K562 (cell line): ENCODE measurements at regions not wholly inside any gene's neighbourhood (a gene's known extent, or its start where the extent isn't known, plus 50 kb on each side); places are given as distances from the start of the nearest gene placed in this dataset.

Experiments used
- ATAC-seq: fragments of 200-7000 bp; cut with Tn5 transposase; 3 replicates; pipeline ENCODE4 v1.9.1; 2020; ENCODE audit warnings: moderate library complexity
- BruUV-seq: library from RNA; stranded (reverse); fragments of 400-500 nt; replicated peaks from 2 replicates; lab custom pipeline; 2021; lab: Mats Ljungman, UMichigan
- CTCF ChIA-PET: fragments of 300-600 bp; formaldehyde crosslinking; extraction: SDS; loops from one replicate; lab custom pipeline; 2021; ENCODE audit warnings: low intra/inter-chr PET ratio; lab: Yijun Ruan, JAX
- POLR2A ChIA-PET: fragments of 300-600, 350-650 bp; sonication (Branson Sonifier 250); formaldehyde crosslinking; extraction: SDS; loops from one replicate; lab custom pipeline; 2021; ENCODE audit warnings: antibody characterized with exemption, inconsistent platforms; lab: Yijun Ruan, JAX
- DNase-seq, 4 experiments: peaks; one replicate each; pipeline versions ENCODE4 v3.0.0 to v3.0.0-alpha.2; 2011 to 2018; ENCODE audit warnings: low spot score in 3 of 4, mixed read lengths in 3 of 4; ENCODE audit errors: extremely low read depth in 1 of 4
- FAIRE-seq: peaks from 2 replicates; lab custom pipeline; 2011; peaks lifted over from hg19 to GRCh38; lab: Jason Lieb, UNC
- H2AFZ ChIP-seq: 2 replicates; pipeline ENCODE4 v1.6.0; 2011; ENCODE audit warnings: low read depth, low read length, control low read depth, inconsistent platforms
- H3K27ac ChIP-seq: fragments of 200-600 bp; 3 replicates; pipeline ENCODE4 v1.8.0; 2011; ENCODE audit warnings: low read depth, mild to moderate bottlenecking, control low read depth, inconsistent platforms, low read length, moderate library complexity, mixed read lengths; ENCODE audit errors: extremely low read depth
- H3K27me3 ChIP-seq, 2 experiments: fragments of 300-600 bp in 1 of 2; 2 replicates in 1 of 2; 3 replicates in 1 of 2; pipeline versions ENCODE4 v1.6.0 to v1.8.0; 2011; ENCODE audit warnings: inconsistent platforms in 2 of 2, low read length in 2 of 2, mild to moderate bottlenecking in 1 of 2, mixed read lengths in 1 of 2, moderate library complexity in 1 of 2; ENCODE audit not compliant: control insufficient read depth in 2 of 2, insufficient read depth in 2 of 2
- H3K36me3 ChIP-seq: fragments of 300-600 bp; 3 replicates; pipeline ENCODE4 v1.8.0; 2011; ENCODE audit warnings: mild to moderate bottlenecking, low read length, inconsistent platforms; ENCODE audit not compliant: control insufficient read depth, insufficient read depth
- H3K4me1 ChIP-seq, 2 experiments: fragments of 200-600 bp in 1 of 2; replicated peaks in 1 of 2; 2 replicates in 1 of 2; 3 replicates in 1 of 2; pipeline versions ENCODE4 v1.5.1 to v1.8.0; 2011; ENCODE audit warnings: inconsistent platforms in 2 of 2, low read length in 2 of 2, mild to moderate bottlenecking in 1 of 2, mixed read lengths in 1 of 2, moderate library complexity in 1 of 2; ENCODE audit not compliant: control insufficient read depth in 2 of 2, insufficient read depth in 2 of 2
- H3K4me2 ChIP-seq: 2 replicates; pipeline ENCODE4 v1.6.1; 2011; ENCODE audit warnings: low read length, control low read depth, inconsistent platforms, mixed read lengths; ENCODE audit not compliant: insufficient read depth
- H3K4me3 ChIP-seq: fragments of 200-600 bp; sonication (generic), shearing (Covaris generic); 2 replicates; pipeline ENCODE4 v1.5.1; 2016; ENCODE audit warnings: control low read depth, inconsistent platforms
- H3K79me2 ChIP-seq: fragments of 200-600 bp; 3 replicates; pipeline ENCODE4 v1.8.0; 2011; ENCODE audit warnings: low read length, inconsistent platforms; ENCODE audit not compliant: control insufficient read depth, insufficient read depth
- H3K9ac ChIP-seq, 2 experiments: 2 replicates each; pipeline versions ENCODE4 v1.6.0 to v1.6.1; 2011; ENCODE audit warnings: low read depth in 2 of 2, low read length in 2 of 2, control low read depth in 1 of 2, inconsistent platforms in 1 of 2, mild to moderate bottlenecking in 1 of 2, mixed read lengths in 1 of 2; ENCODE audit not compliant: insufficient read depth in 1 of 2
- H3K9me1 ChIP-seq: one replicate; pipeline ENCODE4 v1.6.0; 2011; ENCODE audit warnings: inconsistent platforms, mild to moderate bottlenecking, low read length, moderate library complexity; ENCODE audit not compliant: control insufficient read depth, insufficient read depth
- H3K9me3 ChIP-seq: replicated peaks from 2 replicates; pipeline ENCODE4 v1.5.1; 2011; ENCODE audit warnings: low read depth, low read length, inconsistent platforms; ENCODE audit not compliant: control insufficient read depth, insufficient read depth
- H4K20me1 ChIP-seq: replicated peaks from 2 replicates; pipeline ENCODE4 v1.6.1; 2011; ENCODE audit warnings: low read length, inconsistent platforms, mixed read lengths; ENCODE audit not compliant: control insufficient read depth, insufficient read depth
- CEBPB ChIP-seq: fragments of 450-650 bp; IDR thresholded peaks from 2 replicates; pipeline ENCODE4 v1.6.1; 2016; ENCODE audit warnings: missing genetic modification characterization, missing compliant biosample characterization
- EP300 ChIP-seq: IDR thresholded peaks from 2 replicates; pipeline ENCODE4 v1.6.1; 2012; ENCODE audit warnings: low read length, improper control_type of control experiment
- GTF2F1 ChIP-seq: IDR thresholded peaks from 2 replicates; pipeline ENCODE4 v1.6.1; 2011; ENCODE audit warnings: low read depth, low read length, improper control_type of control experiment
- JUNB ChIP-seq: fragments of 450-650 bp; formaldehyde crosslinking; conservative IDR thresholded peaks from 2 replicates; pipeline ENCODE4 v1.4.0; 2020; ENCODE audit warnings: mild to moderate bottlenecking
- TARDBP ChIP-seq: fragments of 450-650 bp; IDR thresholded peaks from 2 replicates; pipeline ENCODE4 v1.6.1; 2016
- ZFX ChIP-seq: sonication (generic); formaldehyde crosslinking; IDR thresholded peaks from 2 replicates; pipeline ENCODE4 v1.8.0; 2022; ENCODE audit warnings: mild to moderate bottlenecking, missing genetic modification reagents, moderate library complexity
- ZNF586 ChIP-seq: fragments of 450-650 bp; formaldehyde crosslinking; conservative IDR thresholded peaks from 2 replicates; pipeline ENCODE4 v1.4.0; 2020; ENCODE audit warnings: mild to moderate bottlenecking, moderate library complexity
- ZNF695 ChIP-seq: fragments of 450-650 bp; formaldehyde crosslinking; IDR thresholded peaks from 2 replicates; pipeline ENCODE4 v1.4.0; 2020; ENCODE audit warnings: mild to moderate bottlenecking, moderate library complexity
- ZNF76 ChIP-seq: fragments of 250-450 bp; sonication (Bioruptor Pico); IDR thresholded peaks from 2 replicates; pipeline ENCODE4 v1.4.0; 2020; ENCODE audit warnings: mild to moderate bottlenecking, moderate library complexity, borderline replicate concordance
- WGBS: fragments of 100-300 bp; shearing (Covaris generic); methylation state at CpG from one replicate; pipeline ENCODE4 v1.1.6; 2016; ENCODE audit warnings: low coverage, mixed read lengths; ENCODE audit not compliant: insufficient coverage; ENCODE audit errors: missing lambda C conversion rate; 5-methylcytosine and 5-hydroxymethylcytosine counted together
- in situ Hi-C: fragments of 300-500 bp; cut with MboI; formaldehyde crosslinking; loops from 4 replicates; pipeline ENCODE4 v1.15.0; 2018; ENCODE audit warnings: inconsistent platforms, mixed read lengths
- intact Hi-C: fragments of 100-400 bp; cut with micrococcal nuclease; formaldehyde crosslinking; loops from 2 replicates; pipeline ENCODE4 v1.14.2; 2022
- TF ChIP-seq, protein P1 (sequence below): fragments of 450-650 bp; IDR thresholded peaks from 2 replicates; pipeline ENCODE4 v1.6.1; 2016; ENCODE audit warnings: low read depth
- TF ChIP-seq, protein P2 (sequence below): fragments of 450-650 bp; formaldehyde crosslinking; IDR thresholded peaks from 2 replicates; pipeline ENCODE4 v1.4.0; 2022; ENCODE audit warnings: missing genetic modification characterization
- TF ChIP-seq, protein P3 (sequence below): fragments of 250-450 bp; sonication (Bioruptor Pico); IDR thresholded peaks from 2 replicates; pipeline ENCODE4 v1.8.0; 2021; ENCODE audit warnings: moderate library complexity, mild to moderate bottlenecking, inconsistent platforms

DNA sequence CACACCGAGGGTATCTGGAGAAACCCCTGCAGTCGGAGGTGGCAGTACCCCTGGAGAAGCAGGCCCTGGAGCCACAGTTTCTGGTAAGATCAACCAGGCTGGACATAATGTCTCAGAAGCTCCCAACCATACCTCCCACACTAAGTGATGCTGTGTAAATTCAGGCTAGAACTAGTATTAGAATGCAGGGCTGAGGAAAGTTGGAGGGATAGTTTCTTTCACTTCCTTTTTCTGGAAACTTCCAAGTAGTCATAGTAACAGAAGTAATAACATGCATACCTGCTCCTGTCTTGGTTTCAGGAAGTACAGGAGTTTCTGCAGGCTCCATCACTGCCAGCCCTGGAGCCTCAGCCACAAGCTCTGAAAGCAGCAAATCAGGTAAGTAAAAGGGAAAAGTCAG is 228.1 kb upstream of the CNTN1 start:
- WGBS, result 8% methylated on average over 2 of the region's 2 CpGs
- H2AFZ ChIP-seq, result no peak overlapping the region
- H4K20me1 ChIP-seq, result no peaks in the 10 kb centered on the region
- no peaks in the 10 kb centered on the region for H3K79me2 ChIP-seq
- ChIA-PET CTCF (no interaction called here), POLR2A (no interaction called here)
- no peak overlapping the region for H3K4me3 ChIP-seq
- H3K27ac ChIP-seq, result no peak overlapping the region
- H3K9me3 ChIP-seq, result no peaks in the 10 kb centered on the region
- ATAC-seq (no peak), FAIRE-seq (no peak), DNase-seq (no peak)
- BruUV-seq, result no TSS peak
- no peaks in the 10 kb centered on the region for H3K27me3 ChIP-seq
- TF ChIP-seq CEBPB (tag), result no peak
- no peak for TF ChIP-seq ZNF586
- TF ChIP-seq TARDBP, result no peak
- no peak for TF ChIP-seq JUNB (CRISPR knock-in tag)
- TF ChIP-seq ZNF695 (CRISPR knock-in tag), result no peak
- no peak for TF ChIP-seq ZFX (CRISPR knock-in tag)
- TF ChIP-seq, protein P1, sequence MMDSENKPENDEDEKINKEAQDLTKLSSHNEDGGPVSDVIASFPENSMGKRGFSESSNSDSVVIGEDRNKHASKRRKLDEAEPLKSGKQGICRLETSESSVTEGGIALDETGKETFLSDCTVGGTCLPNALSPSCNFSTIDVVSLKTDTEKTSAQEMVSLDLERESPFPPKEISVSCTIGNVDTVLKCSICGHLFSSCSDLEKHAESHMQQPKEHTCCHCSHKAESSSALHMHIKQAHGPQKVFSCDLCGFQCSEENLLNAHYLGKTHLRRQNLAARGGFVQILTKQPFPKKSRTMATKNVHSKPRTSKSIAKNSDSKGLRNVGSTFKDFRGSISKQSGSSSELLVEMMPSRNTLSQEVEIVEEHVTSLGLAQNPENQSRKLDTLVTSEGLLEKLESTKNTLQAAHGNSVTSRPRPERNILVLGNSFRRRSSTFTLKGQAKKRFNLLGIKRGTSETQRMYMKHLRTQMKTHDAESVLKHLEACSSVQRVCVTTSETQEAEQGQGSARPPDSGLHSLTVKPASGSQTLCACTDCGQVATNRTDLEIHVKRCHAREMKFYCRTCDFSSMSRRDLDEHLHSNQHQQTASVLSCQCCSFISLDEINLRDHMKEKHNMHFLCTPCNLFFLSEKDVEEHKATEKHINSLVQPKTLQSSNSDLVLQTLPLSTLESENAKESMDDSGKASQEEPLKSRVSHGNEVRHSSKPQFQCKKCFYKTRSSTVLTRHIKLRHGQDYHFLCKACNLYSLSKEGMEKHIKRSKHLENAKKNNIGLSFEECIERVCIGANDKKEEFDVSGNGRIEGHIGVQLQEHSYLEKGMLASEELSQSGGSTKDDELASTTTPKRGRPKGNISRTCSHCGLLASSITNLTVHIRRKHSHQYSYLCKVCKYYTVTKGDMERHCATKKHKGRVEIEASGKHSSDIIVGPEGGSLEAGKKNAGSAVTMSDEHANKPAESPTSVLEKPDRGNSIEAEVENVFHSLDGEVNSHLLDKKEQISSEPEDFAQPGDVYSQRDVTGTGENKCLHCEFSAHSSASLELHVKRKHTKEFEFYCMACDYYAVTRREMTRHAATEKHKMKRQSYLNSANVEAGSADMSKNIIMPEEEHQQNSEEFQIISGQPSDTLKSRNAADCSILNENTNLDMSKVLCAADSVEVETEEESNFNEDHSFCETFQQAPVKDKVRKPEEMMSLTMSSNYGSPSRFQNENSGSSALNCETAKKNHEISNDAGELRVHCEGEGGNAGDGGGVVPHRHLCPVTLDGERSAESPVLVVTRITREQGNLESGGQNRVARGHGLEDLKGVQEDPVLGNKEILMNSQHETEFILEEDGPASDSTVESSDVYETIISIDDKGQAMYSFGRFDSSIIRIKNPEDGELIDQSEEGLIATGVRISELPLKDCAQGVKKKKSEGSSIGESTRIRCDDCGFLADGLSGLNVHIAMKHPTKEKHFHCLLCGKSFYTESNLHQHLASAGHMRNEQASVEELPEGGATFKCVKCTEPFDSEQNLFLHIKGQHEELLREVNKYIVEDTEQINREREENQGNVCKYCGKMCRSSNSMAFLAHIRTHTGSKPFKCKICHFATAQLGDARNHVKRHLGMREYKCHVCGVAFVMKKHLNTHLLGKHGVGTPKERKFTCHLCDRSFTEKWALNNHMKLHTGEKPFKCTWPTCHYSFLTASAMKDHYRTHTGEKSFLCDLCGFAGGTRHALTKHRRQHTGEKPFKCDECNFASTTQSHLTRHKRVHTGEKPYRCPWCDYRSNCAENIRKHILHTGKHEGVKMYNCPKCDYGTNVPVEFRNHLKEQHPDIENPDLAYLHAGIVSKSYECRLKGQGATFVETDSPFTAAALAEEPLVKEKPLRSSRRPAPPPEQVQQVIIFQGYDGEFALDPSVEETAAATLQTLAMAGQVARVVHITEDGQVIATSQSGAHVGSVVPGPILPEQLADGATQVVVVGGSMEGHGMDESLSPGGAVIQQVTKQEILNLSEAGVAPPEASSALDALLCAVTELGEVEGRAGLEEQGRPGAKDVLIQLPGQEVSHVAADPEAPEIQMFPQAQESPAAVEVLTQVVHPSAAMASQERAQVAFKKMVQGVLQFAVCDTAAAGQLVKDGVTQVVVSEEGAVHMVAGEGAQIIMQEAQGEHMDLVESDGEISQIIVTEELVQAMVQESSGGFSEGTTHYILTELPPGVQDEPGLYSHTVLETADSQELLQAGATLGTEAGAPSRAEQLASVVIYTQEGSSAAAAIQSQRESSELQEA, result no peak
- TF ChIP-seq, protein P2, sequence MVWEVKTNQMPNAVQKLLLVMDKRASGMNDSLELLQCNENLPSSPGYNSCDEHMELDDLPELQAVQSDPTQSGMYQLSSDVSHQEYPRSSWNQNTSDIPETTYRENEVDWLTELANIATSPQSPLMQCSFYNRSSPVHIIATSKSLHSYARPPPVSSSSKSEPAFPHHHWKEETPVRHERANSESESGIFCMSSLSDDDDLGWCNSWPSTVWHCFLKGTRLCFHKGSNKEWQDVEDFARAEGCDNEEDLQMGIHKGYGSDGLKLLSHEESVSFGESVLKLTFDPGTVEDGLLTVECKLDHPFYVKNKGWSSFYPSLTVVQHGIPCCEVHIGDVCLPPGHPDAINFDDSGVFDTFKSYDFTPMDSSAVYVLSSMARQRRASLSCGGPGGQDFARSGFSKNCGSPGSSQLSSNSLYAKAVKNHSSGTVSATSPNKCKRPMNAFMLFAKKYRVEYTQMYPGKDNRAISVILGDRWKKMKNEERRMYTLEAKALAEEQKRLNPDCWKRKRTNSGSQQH (CRISPR knock-in tag), result no peak
- TF ChIP-seq, protein P3, sequence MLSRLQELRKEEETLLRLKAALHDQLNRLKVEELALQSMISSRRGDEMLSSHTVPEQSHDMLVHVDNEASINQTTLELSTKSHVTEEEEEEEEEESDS (CRISPR knock-in tag), result no peak
- no peak for TF ChIP-seq ZNF76
- no peak for TF ChIP-seq GTF2F1
- TF ChIP-seq EP300, result no peak
- H3K4me1 ChIP-seq, result no peaks in the 10 kb centered on the region
- H3K36me3 ChIP-seq, result no peaks in the 10 kb centered on the region
- no peak overlapping the region for H3K9ac ChIP-seq
- intact Hi-C loops, result no loop called here
- in situ Hi-C loops, result no loop called here
- H3K9me1 ChIP-seq, result no peaks in the 10 kb centered on the region
- H3K4me2 ChIP-seq, result no peak overlapping the region
